ENCODE measurements at regions not wholly inside any gene's neighbourhood (a gene's known extent, or its start where the extent isn't known, plus 50 kb on each side); places are given as distances from the start of the nearest gene placed in this dataset.

DNA sequence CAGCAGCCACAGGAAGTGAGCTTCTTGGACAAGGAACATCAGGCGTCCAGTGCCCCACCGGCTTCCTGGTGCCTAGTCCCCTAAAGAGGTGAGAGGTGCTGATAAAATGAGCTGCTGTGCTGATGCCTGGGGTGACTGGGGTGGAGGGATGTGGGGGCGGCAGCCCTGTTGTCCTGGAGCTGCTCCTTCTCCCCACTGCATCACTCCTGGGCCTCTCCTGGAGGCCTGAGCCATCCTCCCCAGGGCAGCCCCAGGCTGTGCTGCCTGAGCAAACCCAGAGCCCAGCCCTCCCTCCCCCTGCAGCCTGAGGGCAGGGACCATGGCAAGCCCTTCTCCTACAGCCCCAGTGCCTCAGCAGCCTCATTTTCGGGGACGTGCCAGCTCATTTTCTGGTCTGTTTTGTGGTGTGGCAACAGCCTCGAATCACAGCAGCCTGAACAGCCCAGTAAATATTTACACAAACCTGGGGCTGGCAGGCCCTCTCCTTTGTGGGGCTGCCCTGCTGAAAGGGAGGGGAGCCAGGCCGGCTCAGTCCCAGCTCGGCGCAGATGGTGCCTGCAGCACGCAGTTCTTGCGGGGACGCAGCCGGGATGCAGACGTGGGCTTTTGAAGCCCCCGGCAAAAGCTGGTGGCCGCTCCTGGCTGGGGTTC is 259.9 kb downstream of the DLL1 start:
- Mint-ChIP-seq H3K9me3 (no peaks in the 10 kb centered on the region), H3K27ac (no peak overlapping the region)
- DNase-seq, result no peak

DNA sequence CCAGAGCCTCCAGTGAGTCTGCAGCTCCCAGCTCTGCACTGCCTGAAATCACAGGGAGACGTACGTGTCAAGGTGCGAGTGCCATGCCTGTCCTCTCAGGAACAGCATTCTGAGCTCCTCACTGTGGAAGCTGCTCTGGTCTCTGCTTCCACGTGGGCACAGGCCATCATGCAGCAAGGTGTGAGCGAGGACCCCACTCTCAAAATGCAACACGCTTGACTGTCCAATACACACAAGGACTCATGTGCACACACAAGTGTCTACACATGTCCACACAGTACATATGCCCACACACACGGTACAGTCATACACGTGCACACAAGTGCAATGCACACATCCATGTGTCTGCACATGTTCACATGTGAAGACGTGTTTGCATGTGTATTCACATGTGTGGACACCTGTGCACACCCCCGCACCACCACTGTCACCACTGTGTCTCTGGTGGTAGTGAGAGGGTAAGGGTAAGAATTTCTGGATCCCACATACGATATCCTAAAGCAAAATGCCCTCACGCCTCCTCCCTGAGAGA is 260.5 kb downstream of the DLL1 start:
- Mint-ChIP-seq H3K4me3 (no peak overlapping the region), H3K36me3 (peaks cover 0 to 5% (median 4%) of the 10 kb centered on the region in 3 donors), H3K9me3 (no peaks in the 10 kb centered on the region), H3K27me3 (ENCODE audit: low read depth in 3 of 3) (peaks cover 0 to 6% (median 1%) of the 10 kb centered on the region in 3 donors), H3K4me1 (peaks cover 11% of the 10 kb centered on the region in 2 donors), H3K27ac (no peak overlapping the region)
- no peak for DNase-seq

More for the DNA sequence above, 259.9 kb downstream of the DLL1 start:
- H3K4me3 Mint-ChIP-seq, result no peak overlapping the region
- H3K27me3 Mint-ChIP-seq (ENCODE audit: low read depth in 3 of 3), result peaks cover 0 to 6% (median 1%) of the 10 kb centered on the region in 3 donors
- H3K4me1 Mint-ChIP-seq, result peaks cover 11% of the 10 kb centered on the region in 2 donors
- peaks cover 0 to 5% (median 4%) of the 10 kb centered on the region in 3 donors for H3K36me3 Mint-ChIP-seq

DNA sequence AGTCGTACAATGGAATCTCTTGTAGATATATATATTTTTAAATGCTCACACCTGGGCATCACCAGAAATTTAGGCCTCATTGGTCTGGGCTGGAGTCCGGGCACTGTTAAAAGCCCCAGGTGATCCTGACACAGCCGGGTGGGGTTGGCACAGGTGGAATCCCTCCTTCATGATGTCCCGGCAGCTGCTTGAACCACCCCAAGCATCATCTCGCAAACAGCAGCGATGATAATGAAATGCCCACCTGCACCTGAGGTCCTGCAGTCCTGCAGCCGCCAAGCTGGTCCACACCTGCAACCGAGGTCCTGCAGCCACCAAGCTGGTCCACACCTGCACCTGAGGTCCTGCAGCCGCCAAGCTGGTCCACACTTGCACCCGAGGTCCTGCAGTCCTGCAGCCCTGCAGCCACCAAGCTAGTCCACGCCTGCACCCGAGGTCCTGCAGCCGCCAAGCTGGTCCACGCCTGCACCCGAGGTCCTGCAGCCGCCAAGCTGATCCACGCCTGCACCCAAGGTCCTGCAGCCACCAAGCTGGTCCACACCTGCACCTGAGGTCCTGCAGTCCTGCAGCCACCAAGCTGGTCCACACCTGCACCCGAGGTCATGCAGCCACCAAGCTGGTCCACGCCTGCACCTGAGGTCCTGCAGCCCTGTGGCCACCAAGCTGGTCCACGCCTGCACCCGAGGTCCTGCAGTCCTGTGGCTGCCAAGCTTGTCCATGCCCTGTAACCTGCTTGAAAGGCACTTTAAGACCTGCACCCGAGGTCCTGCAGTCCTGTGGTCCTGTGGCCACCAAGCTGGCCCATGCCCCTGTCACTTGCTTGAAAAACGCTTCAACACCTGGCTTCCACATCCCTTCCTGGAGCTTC is 261.2 kb downstream of the DLL1 start:
- no peak for DNase-seq
- no peaks in the 10 kb centered on the region for H3K9me3 Mint-ChIP-seq
- H3K4me1 Mint-ChIP-seq, result peaks cover 11 to 13% of the 10 kb centered on the region in 2 donors
- peaks cover 1 to 9% (median 3%) of the 10 kb centered on the region in 3 donors for H3K27me3 Mint-ChIP-seq (ENCODE audit: low read depth in 3 of 3)
- H3K4me3 Mint-ChIP-seq, result no peak overlapping the region
- peaks cover 0 to 5% (median 4%) of the 10 kb centered on the region in 3 donors for H3K36me3 Mint-ChIP-seq
- H3K27ac Mint-ChIP-seq, result no peak overlapping the region

DNA sequence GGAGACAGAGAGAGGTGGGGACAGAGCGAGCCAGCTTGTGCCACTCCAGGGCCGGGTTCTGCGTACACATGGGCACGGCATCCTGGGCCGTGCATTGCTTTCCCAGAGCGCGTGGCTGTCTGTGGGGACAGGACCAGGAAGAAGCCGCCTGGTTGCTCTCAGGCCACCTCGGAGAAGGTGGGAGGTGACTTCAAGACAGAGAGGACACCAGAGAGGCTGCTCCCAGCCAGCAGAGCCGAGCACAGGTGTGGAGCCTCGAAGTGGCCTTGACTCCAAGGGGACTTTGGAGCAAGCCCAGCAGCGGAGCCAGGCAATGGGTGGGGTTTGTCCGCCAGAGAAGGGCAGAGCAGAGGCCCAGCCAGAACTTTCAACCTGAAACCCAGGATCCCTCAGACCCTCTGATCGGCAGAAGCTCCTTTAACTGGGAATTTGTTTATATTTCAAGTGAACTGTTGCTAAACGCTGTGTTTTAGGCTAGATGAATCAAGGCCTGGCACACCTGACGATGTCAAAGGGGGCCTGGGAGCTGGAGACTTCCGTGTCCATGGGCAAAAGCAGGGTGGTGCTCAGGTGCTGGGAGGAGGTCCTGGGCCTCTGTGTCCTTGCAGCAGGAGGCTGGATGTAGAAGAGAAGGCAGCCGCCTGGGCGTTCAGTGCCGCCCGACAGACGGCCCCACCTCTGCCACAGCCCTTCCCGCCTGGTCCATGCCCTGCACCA is 262.1 kb downstream of the DLL1 start:
- Mint-ChIP-seq H3K27me3 (ENCODE audit: low read depth in 3 of 3) (peaks cover 1 to 11% (median 5%) of the 10 kb centered on the region in 3 donors), H3K36me3 (peaks cover 0 to 5% (median 4%) of the 10 kb centered on the region in 3 donors), H3K9me3 (no peaks in the 10 kb centered on the region), H3K4me1 (peaks cover 11 to 13% of the 10 kb centered on the region in 2 donors), H3K4me3 (no peak overlapping the region), H3K27ac (no peak overlapping the region)
- DNase-seq, result no peak

DNA sequence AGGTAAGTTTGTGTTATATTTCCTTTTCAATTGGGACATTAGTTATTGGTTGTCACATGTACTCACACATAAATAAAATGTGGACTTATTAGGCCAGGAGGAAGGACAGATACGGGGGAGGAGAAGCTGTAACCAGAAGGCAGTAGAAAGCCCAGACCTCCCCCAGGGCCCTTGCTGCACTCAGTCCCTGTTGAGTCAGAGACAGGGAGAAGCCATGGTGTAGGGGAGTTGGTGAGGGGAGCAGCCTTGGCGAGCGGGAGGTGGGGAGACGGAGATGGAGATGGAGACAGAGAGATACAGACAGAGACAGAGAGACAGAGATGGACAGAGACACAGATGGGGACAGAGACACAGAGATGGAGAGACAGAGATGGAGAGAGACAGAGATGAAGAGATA is 263.2 kb downstream of the DLL1 start:
- H3K4me3 Mint-ChIP-seq, result no peak overlapping the region
- no peaks in the 10 kb centered on the region for H3K9me3 Mint-ChIP-seq
- peaks cover 1 to 10% (median 5%) of the 10 kb centered on the region in 3 donors for H3K27me3 Mint-ChIP-seq (ENCODE audit: low read depth in 3 of 3)
- no peak overlapping the region for H3K27ac Mint-ChIP-seq
- H3K36me3 Mint-ChIP-seq, result no peaks in the 10 kb centered on the region
- peaks cover 11 to 13% of the 10 kb centered on the region in 2 donors for H3K4me1 Mint-ChIP-seq
- DNase-seq, result no peak

DNA sequence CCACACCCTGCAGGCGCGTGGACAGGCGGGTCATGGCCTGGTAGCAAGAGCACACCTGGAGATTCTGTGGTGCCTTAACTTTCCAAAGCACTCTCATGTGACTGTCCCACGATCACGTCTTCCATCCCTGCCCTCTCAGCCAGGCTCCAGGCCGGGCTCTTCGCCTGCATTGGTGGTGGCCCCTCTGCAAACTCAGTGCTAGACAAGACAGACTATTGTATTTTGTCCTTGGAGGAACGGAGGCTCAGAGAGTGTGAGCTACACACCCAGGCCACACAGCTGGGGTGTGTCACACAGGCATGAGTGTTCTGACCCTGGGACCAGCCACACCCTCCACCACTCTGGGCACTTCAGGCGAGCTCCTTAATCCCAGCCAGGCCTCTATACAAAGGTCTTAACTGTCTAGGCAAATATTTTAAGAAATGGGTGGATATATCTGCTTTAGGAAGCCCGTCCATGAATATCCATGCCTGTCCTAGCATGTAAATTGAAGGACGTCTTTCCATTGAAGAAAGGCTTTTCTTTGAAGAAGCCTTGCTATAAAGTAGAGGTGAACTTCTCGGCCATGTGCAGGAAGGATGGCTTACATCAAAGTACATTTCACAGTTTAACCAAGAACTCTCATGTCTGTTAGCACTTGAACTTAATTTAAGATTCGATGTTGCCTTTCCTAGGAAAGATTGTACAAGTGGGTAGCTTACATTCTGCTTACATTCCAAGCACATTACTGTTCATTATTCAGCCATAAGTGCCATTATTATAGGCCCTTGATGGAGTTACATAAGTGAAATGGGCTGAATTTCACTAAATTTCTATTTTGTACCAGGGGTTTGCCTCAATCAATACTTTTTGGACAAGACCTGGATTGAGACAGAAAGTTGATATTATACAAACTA is 263.9 kb downstream of the DLL1 start:
- no peak for DNase-seq
- H3K27ac Mint-ChIP-seq, result peak overlapping the region in 1 of 6 donors; percentile 5
- H3K36me3 Mint-ChIP-seq, result no peaks in the 10 kb centered on the region
- peaks cover 1 to 12% (median 8%) of the 10 kb centered on the region in 3 donors for H3K27me3 Mint-ChIP-seq (ENCODE audit: low read depth in 3 of 3)
- no peaks in the 10 kb centered on the region for H3K9me3 Mint-ChIP-seq
- H3K4me1 Mint-ChIP-seq, result peaks cover 15 to 16% of the 10 kb centered on the region in 2 donors
- H3K4me3 Mint-ChIP-seq, result no peak overlapping the region

DNA sequence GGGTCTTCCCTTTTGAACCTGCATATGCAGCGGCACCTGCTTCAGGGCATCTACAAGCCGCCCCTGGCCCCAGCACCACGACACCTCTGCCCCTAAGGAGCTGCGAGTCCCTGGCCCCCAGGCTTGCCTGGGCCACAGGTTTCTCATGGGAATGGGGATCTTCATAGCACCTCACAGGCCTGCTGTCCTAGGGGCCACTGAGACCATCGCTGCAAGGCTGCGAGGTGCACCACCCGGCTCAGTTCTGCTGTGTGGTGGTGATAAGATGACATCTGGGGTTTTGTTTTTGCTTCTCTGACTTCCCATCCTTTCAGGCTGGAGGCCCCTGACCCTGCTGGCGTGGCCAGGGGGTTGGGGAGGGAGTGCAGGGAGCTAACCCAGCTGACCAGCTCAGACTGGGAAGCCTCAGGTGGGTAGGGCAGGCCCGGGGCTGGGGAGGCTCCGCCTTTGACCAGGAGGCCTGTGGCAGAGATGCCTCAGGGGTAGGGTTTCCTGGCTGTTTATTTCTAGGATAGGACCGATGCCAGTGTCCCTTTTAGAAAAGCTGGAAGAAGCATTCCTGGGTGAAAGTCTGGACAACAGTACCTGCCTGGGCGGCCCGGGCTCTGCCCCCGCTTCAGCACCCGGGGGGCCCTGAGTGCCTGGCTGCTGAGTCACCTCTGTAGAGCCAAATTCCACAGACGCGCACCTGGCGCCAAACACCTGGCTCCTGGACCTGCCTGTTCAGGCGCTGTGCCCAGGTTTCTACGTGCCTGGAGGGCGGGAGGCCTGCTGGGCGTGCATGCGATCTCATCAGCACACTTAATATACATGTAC is 264.7 kb downstream of the DLL1 start:
- H3K27ac Mint-ChIP-seq, result no peak overlapping the region
- H3K9me3 Mint-ChIP-seq, result no peaks in the 10 kb centered on the region
- no peaks in the 10 kb centered on the region for H3K36me3 Mint-ChIP-seq
- no peak overlapping the region for H3K4me3 Mint-ChIP-seq
- DNase-seq, result no peak
- H3K27me3 Mint-ChIP-seq (ENCODE audit: low read depth in 3 of 3), result peaks cover 0 to 13% (median 8%) of the 10 kb centered on the region in 3 donors
- peaks cover 16 to 17% of the 10 kb centered on the region in 2 donors for H3K4me1 Mint-ChIP-seq

DNA sequence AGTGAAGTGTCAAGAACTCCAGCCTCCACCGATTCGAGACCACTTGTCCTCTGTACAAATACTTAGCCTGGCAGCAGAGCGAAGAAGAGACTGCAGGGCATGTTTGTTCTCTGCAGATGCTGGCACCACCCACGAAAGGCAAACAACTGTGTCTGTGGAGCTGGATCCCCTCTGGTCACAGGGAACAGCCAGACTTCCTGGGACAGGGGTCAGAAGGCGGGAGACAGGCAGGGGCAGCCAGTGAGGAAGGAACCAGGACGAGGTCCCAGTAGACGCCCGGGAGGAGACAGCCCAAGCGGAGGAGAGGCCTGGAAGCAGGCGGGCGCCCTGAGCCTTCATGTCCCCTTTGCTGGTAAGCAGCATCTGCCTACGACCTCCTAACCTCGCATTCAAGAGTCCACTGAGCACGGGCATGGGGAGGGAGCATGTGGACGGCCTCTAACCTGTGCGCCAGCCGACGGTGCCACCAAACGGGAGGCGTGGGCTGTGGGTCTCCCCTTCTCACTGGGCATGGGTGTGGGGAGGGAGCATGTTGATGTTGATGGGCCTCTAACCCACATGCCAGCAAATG is 265.5 kb downstream of the DLL1 start:
- H3K27me3 Mint-ChIP-seq (ENCODE audit: low read depth in 3 of 3), result peaks cover 1 to 10% (median 8%) of the 10 kb centered on the region in 3 donors
- DNase-seq, result no peak
- H3K36me3 Mint-ChIP-seq, result no peaks in the 10 kb centered on the region
- no peak overlapping the region for H3K4me3 Mint-ChIP-seq
- H3K9me3 Mint-ChIP-seq, result no peaks in the 10 kb centered on the region
- H3K27ac Mint-ChIP-seq, result no peak overlapping the region
- peaks cover 16 to 17% of the 10 kb centered on the region in 2 donors for H3K4me1 Mint-ChIP-seq

DNA sequence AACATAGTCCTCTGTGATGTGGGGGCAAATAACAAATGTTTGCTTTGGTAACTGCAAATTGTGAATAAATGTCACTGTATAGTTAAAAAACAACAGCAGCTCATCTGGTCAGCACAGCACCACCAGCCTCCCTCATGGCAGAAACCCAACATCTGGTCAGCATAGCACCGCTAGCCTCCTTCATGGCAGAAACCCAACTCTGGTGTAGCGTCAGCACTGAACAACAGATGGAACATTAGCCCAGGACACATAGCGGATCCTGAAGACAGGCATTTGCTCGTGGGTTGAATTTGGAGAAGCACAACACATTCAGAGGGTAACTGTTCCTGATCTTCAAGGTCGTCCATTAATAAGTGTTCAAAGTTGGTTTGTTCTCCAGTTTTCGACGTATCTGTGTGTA is 265.9 kb downstream of the DLL1 start:
- Mint-ChIP-seq H3K36me3 (no peaks in the 10 kb centered on the region), H3K9me3 (no peaks in the 10 kb centered on the region), H3K4me1 (peaks cover 16 to 17% of the 10 kb centered on the region in 2 donors), H3K27me3 (ENCODE audit: low read depth in 3 of 3) (peaks cover 1 to 9% (median 8%) of the 10 kb centered on the region in 3 donors), H3K27ac (no peak overlapping the region), H3K4me3 (no peak overlapping the region)
- no peak for DNase-seq

DNA sequence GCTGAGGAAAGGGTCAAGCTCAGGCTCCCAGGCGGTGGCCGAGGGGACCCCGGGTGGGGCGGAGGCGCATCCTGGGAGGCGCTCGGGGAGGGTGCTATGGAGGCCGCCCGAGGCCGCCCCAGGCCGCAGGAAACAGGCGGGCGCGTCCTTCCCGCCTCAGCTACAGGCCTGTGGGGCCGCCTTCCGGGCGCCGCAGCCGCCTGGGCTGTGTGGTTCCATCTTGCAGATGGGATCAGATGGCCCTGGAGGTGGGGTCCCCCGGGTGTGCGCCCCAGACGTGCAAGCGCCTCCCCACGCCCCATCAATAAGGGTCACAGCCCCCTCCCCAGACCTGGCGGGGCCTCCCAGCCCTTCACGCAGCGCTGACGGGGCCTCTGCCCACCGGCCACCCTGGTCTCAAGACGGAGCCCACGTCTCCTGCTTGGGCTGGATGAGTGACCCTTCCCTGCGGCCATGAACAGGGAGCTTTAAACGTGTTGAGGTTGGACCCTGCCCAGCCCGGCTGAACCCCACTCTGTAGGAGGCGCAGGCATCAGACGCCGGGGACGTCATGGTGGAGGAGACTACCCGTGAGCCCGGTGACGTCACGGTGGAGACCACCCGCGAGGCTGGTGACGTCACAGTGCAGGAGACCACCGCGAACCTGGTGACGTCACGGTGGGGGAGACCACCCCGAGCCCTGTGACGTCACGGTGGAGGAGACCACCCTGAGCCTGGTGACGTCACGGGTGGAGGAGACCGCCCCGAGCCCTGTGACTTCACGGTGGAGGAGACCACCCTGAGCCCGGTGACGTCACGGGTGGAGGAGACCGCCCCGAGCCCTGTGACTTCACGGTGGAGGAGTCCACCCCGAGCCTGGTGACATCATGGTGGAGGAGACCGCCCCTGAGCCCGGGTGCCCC is 267.0 kb downstream of the DLL1 start:
- no peak for DNase-seq
- peaks cover 16 to 17% of the 10 kb centered on the region in 2 donors for H3K4me1 Mint-ChIP-seq
- H3K9me3 Mint-ChIP-seq, result no peaks in the 10 kb centered on the region
- no peaks in the 10 kb centered on the region for H3K36me3 Mint-ChIP-seq
- H3K27me3 Mint-ChIP-seq (ENCODE audit: low read depth in 3 of 3), result peaks cover 1 to 12% (median 8%) of the 10 kb centered on the region in 3 donors
- no peak overlapping the region for H3K4me3 Mint-ChIP-seq
- H3K27ac Mint-ChIP-seq, result no peak overlapping the region

DNA sequence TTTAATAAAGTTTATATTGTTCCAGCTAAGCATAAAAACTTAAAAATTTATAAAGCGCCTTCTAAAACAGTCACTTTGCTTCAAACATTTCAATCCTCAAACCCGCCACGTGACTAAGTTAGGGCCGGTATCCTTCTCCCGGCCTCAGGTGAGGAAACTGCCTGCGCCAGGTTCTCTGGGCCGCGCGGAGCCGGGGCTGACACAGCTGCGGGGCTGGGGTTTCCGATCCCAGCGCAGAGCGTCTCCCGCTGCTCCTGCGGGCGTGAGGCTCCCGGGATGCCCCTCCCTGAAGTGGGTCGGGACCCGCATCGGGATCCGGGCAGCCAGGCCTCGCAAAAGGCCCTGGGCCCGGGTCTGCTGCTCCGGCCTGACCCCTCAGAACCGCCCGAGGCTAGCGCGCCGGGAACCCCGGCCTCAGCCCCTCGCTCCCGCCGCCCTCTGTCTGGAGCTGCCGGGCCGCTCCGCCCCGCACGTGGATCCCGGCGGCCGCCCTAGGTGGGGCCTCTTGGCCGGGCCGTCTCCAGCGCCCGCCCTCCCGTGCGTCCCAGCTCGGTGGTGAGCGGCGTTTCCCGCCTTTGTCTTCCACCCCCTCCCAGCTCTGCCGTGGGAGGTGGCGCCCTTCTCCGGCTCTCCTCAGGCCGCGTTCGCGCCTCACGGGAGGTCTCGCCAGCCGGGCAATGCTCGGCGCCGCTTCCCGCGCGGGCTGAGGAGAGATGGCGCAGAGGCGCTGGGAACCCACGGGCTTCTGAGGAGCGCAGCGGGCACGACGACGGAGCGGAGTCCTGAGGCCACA is 267.9 kb downstream of the DLL1 start:
- H3K4me1 Mint-ChIP-seq, result peaks cover 16 to 17% of the 10 kb centered on the region in 2 donors
- no peaks in the 10 kb centered on the region for H3K9me3 Mint-ChIP-seq
- no peak for DNase-seq
- H3K36me3 Mint-ChIP-seq, result no peaks in the 10 kb centered on the region
- H3K27ac Mint-ChIP-seq, result no peak overlapping the region
- peak overlapping the region in 1 of 5 donors; percentile 66 for H3K4me3 Mint-ChIP-seq
- H3K27me3 Mint-ChIP-seq (ENCODE audit: low read depth in 3 of 3), result peaks cover 1 to 12% (median 10%) of the 10 kb centered on the region in 3 donors

All from immature natural killer cell (primary cell).